IMR-90 (cell line): ENCODE measurements at regions not wholly inside any gene's neighbourhood (a gene's known extent, or its start where the extent isn't known, plus 50 kb on each side); places are given as distances from the start of the nearest gene placed in this dataset.

Source experiments
- BHLHE40 ChIP-seq: fragments of 150-350 bp; IDR thresholded peaks from 2 replicates; pipeline ENCODE4 v1.6.1; 2016; ENCODE audit warnings: mild to moderate bottlenecking, low read depth, low read length
- MXI1 ChIP-seq: IDR thresholded peaks from 2 replicates; pipeline ENCODE4 v1.6.1; 2012; ENCODE audit warnings: low read depth, mild to moderate bottlenecking, low read length, moderate library complexity, borderline replicate concordance
- POLR2A ChIP-seq: IDR thresholded peaks from 2 replicates; pipeline ENCODE4 v1.6.1; 2012; ENCODE audit warnings: mild to moderate bottlenecking, low read depth, low read length
- RAD21 ChIP-seq: IDR thresholded peaks from 2 replicates; pipeline ENCODE4 v1.6.1; 2012; ENCODE audit warnings: low read length, improper control_type of control experiment
- RCOR1 ChIP-seq: IDR thresholded peaks from 2 replicates; pipeline ENCODE4 v1.6.1; 2012; ENCODE audit warnings: mild to moderate bottlenecking, low read length, improper control_type of control experiment; ENCODE audit not compliant: insufficient replicate concordance
- SMC3 ChIP-seq: fragments of 150-350 bp; IDR thresholded peaks from 2 replicates; pipeline ENCODE4 v1.6.1; 2016; ENCODE audit warnings: low read depth, mild to moderate bottlenecking, antibody characterized with exemption, low read length, moderate library complexity
- TF ChIP-seq, protein P1 (sequence below): conservative IDR thresholded peaks from 2 replicates; pipeline ENCODE4 v1.5.1; 2012; ENCODE audit warnings: mild to moderate bottlenecking, low read depth, low read length, improper control_type of control experiment
- TF ChIP-seq, protein P2 (sequence below): fragments of 150-350 bp; IDR thresholded peaks from 2 replicates; pipeline ENCODE4 v1.6.1; 2017; ENCODE audit warnings: mild to moderate bottlenecking, antibody characterized with exemption, low read length, low read depth

DNA sequence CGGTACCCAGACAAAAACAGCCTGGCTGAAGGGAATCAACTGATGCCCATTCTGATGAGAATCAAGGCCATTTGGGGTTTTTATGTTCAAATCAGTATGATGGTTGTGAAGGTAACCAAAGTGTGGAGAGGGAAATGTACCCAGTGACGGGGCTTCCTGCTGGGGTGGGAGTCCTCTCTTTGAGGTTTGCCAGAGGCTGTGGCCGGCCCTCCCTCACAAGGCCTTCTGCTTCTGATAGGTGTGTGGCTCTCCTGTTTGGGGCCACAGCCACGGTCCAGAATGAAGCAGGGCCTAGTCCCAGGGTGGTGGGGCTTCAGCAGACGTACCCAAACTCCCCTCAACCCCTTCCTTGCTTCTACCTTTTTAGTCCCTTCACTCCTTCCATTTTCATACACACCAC lies 86.7 kb upstream of the NAA20 start:
- TF ChIP-seq, protein P1, sequence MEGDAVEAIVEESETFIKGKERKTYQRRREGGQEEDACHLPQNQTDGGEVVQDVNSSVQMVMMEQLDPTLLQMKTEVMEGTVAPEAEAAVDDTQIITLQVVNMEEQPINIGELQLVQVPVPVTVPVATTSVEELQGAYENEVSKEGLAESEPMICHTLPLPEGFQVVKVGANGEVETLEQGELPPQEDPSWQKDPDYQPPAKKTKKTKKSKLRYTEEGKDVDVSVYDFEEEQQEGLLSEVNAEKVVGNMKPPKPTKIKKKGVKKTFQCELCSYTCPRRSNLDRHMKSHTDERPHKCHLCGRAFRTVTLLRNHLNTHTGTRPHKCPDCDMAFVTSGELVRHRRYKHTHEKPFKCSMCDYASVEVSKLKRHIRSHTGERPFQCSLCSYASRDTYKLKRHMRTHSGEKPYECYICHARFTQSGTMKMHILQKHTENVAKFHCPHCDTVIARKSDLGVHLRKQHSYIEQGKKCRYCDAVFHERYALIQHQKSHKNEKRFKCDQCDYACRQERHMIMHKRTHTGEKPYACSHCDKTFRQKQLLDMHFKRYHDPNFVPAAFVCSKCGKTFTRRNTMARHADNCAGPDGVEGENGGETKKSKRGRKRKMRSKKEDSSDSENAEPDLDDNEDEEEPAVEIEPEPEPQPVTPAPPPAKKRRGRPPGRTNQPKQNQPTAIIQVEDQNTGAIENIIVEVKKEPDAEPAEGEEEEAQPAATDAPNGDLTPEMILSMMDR, result no peak
- TF ChIP-seq SMC3 (no peak), BHLHE40 (no peak), POLR2A (no peak), MXI1 (no peak), RAD21 (no peak), RCOR1 (no peak)
- TF ChIP-seq, protein P2, sequence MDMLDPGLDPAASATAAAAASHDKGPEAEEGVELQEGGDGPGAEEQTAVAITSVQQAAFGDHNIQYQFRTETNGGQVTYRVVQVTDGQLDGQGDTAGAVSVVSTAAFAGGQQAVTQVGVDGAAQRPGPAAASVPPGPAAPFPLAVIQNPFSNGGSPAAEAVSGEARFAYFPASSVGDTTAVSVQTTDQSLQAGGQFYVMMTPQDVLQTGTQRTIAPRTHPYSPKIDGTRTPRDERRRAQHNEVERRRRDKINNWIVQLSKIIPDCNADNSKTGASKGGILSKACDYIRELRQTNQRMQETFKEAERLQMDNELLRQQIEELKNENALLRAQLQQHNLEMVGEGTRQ, result no peak
